ENCODE measurements at regions not wholly inside any gene's neighbourhood (a gene's known extent, or its start where the extent isn't known, plus 50 kb on each side); places are given as distances from the start of the nearest gene placed in this dataset.

- H3K27ac Mint-ChIP-seq (ENCODE audit: unreplicated experiment), result no peak overlapping the region
- peaks cover 24% of the 10 kb centered on the region for H3K9me3 Mint-ChIP-seq (ENCODE audit: low read depth, unreplicated experiment)
These were observed 452.1 kb upstream of the ST6GAL2 start for GRCh38 chr2:107338059-107338458.

GRCh38 chr2:107338571-107338970 is 452.6 kb upstream of the ST6GAL2 start:
- Mint-ChIP-seq H3K4me3 (ENCODE audit: low read depth, unreplicated experiment) (no peak overlapping the region), H3K27me3 (ENCODE audit: unreplicated experiment) (no peaks in the 10 kb centered on the region), H3K9me3 (ENCODE audit: low read depth, unreplicated experiment) (peaks cover 24% of the 10 kb centered on the region), H3K27ac (ENCODE audit: unreplicated experiment) (no peak overlapping the region), H3K36me3 (ENCODE audit: insufficient read depth, unreplicated experiment) (no peaks in the 10 kb centered on the region), H3K4me1 (ENCODE audit: low read depth, unreplicated experiment) (no peaks in the 10 kb centered on the region)
- CTCF ChIA-PET, result interaction anchor here (0.7 kb wide), 1 partner anchor 335 kb away, joined by 3 read pairs; no protein-coding TSS in a partner anchor
- BruUV-seq (replicated peaks), result no TSS peak
- intact Hi-C loops (cut with micrococcal nuclease; ENCODE audit: unreplicated experiment), result no loop called here
- no peak for TF ChIP-seq CTCF (IDR thresholded peaks at IDR 0.05; ENCODE audit: unreplicated experiment)
- no peak for DNase-seq

More at GRCh38 chr2:107338059-107338458, 452.1 kb upstream of the ST6GAL2 start:
- CTCF ChIA-PET, result interaction anchor here (0.7 kb wide), 1 partner anchor 334 kb away, joined by 3 read pairs; no protein-coding TSS in a partner anchor
- H3K4me3 Mint-ChIP-seq (ENCODE audit: low read depth, unreplicated experiment), result no peak overlapping the region
- no TSS peak for BruUV-seq (replicated peaks)
- TF ChIP-seq CTCF (IDR thresholded peaks at IDR 0.05; ENCODE audit: unreplicated experiment), result no peak
- intact Hi-C loops (cut with micrococcal nuclease; ENCODE audit: unreplicated experiment), result no loop called here
- no peaks in the 10 kb centered on the region for H3K4me1 Mint-ChIP-seq (ENCODE audit: low read depth, unreplicated experiment)
- no peaks in the 10 kb centered on the region for H3K27me3 Mint-ChIP-seq (ENCODE audit: unreplicated experiment)
- H3K36me3 Mint-ChIP-seq (ENCODE audit: insufficient read depth, unreplicated experiment), result no peaks in the 10 kb centered on the region
- no peak for DNase-seq

GRCh38 chr2:107340955-107341354 is 455.0 kb upstream of the ST6GAL2 start:
- Mint-ChIP-seq H3K9me3 (ENCODE audit: low read depth, unreplicated experiment) (peaks cover 21% of the 10 kb centered on the region), H3K4me1 (ENCODE audit: low read depth, unreplicated experiment) (no peaks in the 10 kb centered on the region), H3K27ac (ENCODE audit: unreplicated experiment) (no peak overlapping the region), H3K4me3 (ENCODE audit: low read depth, unreplicated experiment) (no peak overlapping the region), H3K36me3 (ENCODE audit: insufficient read depth, unreplicated experiment) (no peaks in the 10 kb centered on the region), H3K27me3 (ENCODE audit: unreplicated experiment) (no peaks in the 10 kb centered on the region)
- DNase-seq, result no peak
- no TSS peak for BruUV-seq (replicated peaks)
- CTCF ChIA-PET, result no interaction called here
- TF ChIP-seq CTCF (IDR thresholded peaks at IDR 0.05; ENCODE audit: unreplicated experiment), result no peak
- intact Hi-C loops (cut with micrococcal nuclease; ENCODE audit: unreplicated experiment), result no loop called here

GRCh38 chr2:107349329-107349728 is 463.4 kb upstream of the ST6GAL2 start:
- Mint-ChIP-seq H3K4me3 (ENCODE audit: low read depth, unreplicated experiment) (no peak overlapping the region), H3K36me3 (ENCODE audit: insufficient read depth, unreplicated experiment) (no peaks in the 10 kb centered on the region), H3K4me1 (ENCODE audit: low read depth, unreplicated experiment) (no peaks in the 10 kb centered on the region), H3K9me3 (ENCODE audit: low read depth, unreplicated experiment) (peaks cover 15% of the 10 kb centered on the region), H3K27me3 (ENCODE audit: unreplicated experiment) (no peaks in the 10 kb centered on the region), H3K27ac (ENCODE audit: unreplicated experiment) (no peak overlapping the region)
- BruUV-seq (replicated peaks), result no TSS peak
- intact Hi-C loops (cut with micrococcal nuclease; ENCODE audit: unreplicated experiment), result no loop called here
- no peak for TF ChIP-seq CTCF (IDR thresholded peaks at IDR 0.05; ENCODE audit: unreplicated experiment)
- DNase-seq, result no peak
- CTCF ChIA-PET, result no interaction called here
